HG03354 (cell line): ENCODE measurements at regions not wholly inside any gene's neighbourhood (a gene's known extent, or its start where the extent isn't known, plus 50 kb on each side); places are given as distances from the start of the nearest gene placed in this dataset.

ENCODE experiments used
- ATAC-seq: cut with Tn5 transposase; IDR thresholded peaks from one replicate; pipeline ENCODE4 v1.9.1; 2021; ENCODE audit warnings: mild to moderate bottlenecking; ENCODE audit not compliant: unreplicated experiment, poor library complexity, severe bottlenecking

- ATAC-seq = no peak
These were observed 136.0 kb upstream of the ARX start for GRCh38 chrX:25151749-25152148.

- ATAC-seq = peak; percentile 63
These were observed 128.5 kb upstream of the ARX start for GRCh38 chrX:25144043-25144940.

- ATAC-seq = peak; percentile 19
These were observed 127.8 kb upstream of the ARX start for GRCh38 chrX:25143596-25143995.

- no peak for ATAC-seq
These were observed 125.9 kb upstream of the ARX start for GRCh38 chrX:25141684-25142083.

- ATAC-seq = no peak
These were observed 115.3 kb upstream of the ARX start for GRCh38 chrX:25131055-25131454.

GRCh38 chrX:25130619-25131018 lies 114.9 kb upstream of the ARX start:
- no peak for ATAC-seq

- ATAC-seq = no peak
These were observed 109.7 kb upstream of the ARX start for GRCh38 chrX:25125483-25125882.

- ATAC-seq = no peak
These were observed 108.6 kb upstream of the ARX start for GRCh38 chrX:25124391-25124790.

- no peak for ATAC-seq
These were observed 96.4 kb upstream of the ARX start for GRCh38 chrX:25112156-25112555.

GRCh38 chrX:25108481-25108880 lies 92.7 kb upstream of the ARX start:
- no peak for ATAC-seq

- no peak for ATAC-seq
These were observed 89.5 kb upstream of the ARX start for GRCh38 chrX:25105221-25105620.

- no peak for ATAC-seq
These were observed 80.8 kb upstream of the ARX start for GRCh38 chrX:25096522-25097045.

GRCh38 chrX:25091152-25091551 lies 75.4 kb upstream of the ARX start:
- ATAC-seq = peak; percentile 61

GRCh38 chrX:25084446-25084845 lies 68.7 kb upstream of the ARX start:
- ATAC-seq = no peak

GRCh38 chrX:25083661-25084060 lies 67.9 kb upstream of the ARX start:
- ATAC-seq = no peak

GRCh38 chrX:25079020-25079419 lies 63.3 kb upstream of the ARX start:
- ATAC-seq = no peak

- ATAC-seq = no peak
These were observed 61.3 kb upstream of the ARX start for GRCh38 chrX:25076941-25077500.

GRCh38 chrX:25072247-25072646 lies 56.5 kb upstream of the ARX start:
- no peak for ATAC-seq

GRCh38 chrX:25070038-25070437 lies 54.3 kb upstream of the ARX start:
- no peak for ATAC-seq

- ATAC-seq = no peak
These were observed 53.4 kb upstream of the ARX start for GRCh38 chrX:25069209-25069608.

- peak; percentile 60 for ATAC-seq
These were observed 52.6 kb upstream of the ARX start for GRCh38 chrX:25068340-25068739.
